Endothelial cell of umbilical vein (primary cell): ENCODE measurements at regions not wholly inside any gene's neighbourhood (a gene's known extent, or its start where the extent isn't known, plus 50 kb on each side); places are given as distances from the start of the nearest gene placed in this dataset.

Experiments used
- BruUV-seq: library from RNA; stranded (reverse); fragments of 400-500 nt; replicated peaks from 2 replicates; lab custom pipeline; 2021; lab: Mats Ljungman, UMichigan
- CTCF ChIA-PET: fragments of 300-600, 350-600 bp; sonication (Branson Sonifier 250); formaldehyde crosslinking; loops from one replicate; lab custom pipeline; 2021; ENCODE audit warnings: antibody characterized with exemption, inconsistent platforms; lab: Charles Lee
- POLR2A ChIA-PET: fragments of 300-600, 350-600 bp; sonication (Branson Sonifier 250); formaldehyde crosslinking; loops from one replicate; lab custom pipeline; 2021; ENCODE audit warnings: antibody characterized with exemption, inconsistent platforms; lab: Charles Lee
- DNase-seq: peaks from one replicate; pipeline ENCODE4 v3.0.0-alpha.2; 2011; ENCODE audit warnings: low read depth, low spot score
- FAIRE-seq: peaks from 2 replicates; lab custom pipeline; 2011; peaks lifted over from hg19 to GRCh38; lab: Jason Lieb, UNC
- H2AFZ ChIP-seq: 2 replicates; pipeline ENCODE4 v1.6.0; 2012; ENCODE audit warnings: low read depth, low read length, control low read depth, inconsistent platforms
- H3K27ac ChIP-seq: 2 replicates; pipeline ENCODE4 v1.5.1; 2011; ENCODE audit warnings: low read depth, mild to moderate bottlenecking, control low read depth, low read length, moderate library complexity; ENCODE audit not compliant: insufficient read depth
- H3K27me3 ChIP-seq, 2 experiments: 2 replicates each; pipeline versions ENCODE4 v1.6.0 to v1.6.1; 2011; ENCODE audit warnings: low read length in 2 of 2, mixed read lengths in 1 of 2; ENCODE audit not compliant: control insufficient read depth in 2 of 2, insufficient read depth in 2 of 2
- H3K36me3 ChIP-seq, 2 experiments: 2 replicates in 1 of 2; 3 replicates in 1 of 2; pipeline ENCODE4 v1.5.1; 2011; ENCODE audit warnings: low read length in 2 of 2, mild to moderate bottlenecking in 1 of 2, moderate library complexity in 1 of 2; ENCODE audit not compliant: control insufficient read depth in 2 of 2, insufficient read depth in 2 of 2; ENCODE audit errors: extremely low read depth in 1 of 2
- H3K4me1 ChIP-seq: 3 replicates; pipeline ENCODE4 v1.5.1; 2011; ENCODE audit warnings: mild to moderate bottlenecking, low read length; ENCODE audit not compliant: control insufficient read depth, insufficient read depth; ENCODE audit errors: extremely low read depth
- H3K4me2 ChIP-seq: 2 replicates; pipeline ENCODE4 v1.6.1; 2011; ENCODE audit warnings: low read length, control low read depth, mixed read lengths; ENCODE audit not compliant: insufficient read depth
- H3K4me3 ChIP-seq, 3 experiments: fragments of 200-600 bp in 1 of 3; sonication (generic), shearing (Covaris generic) in 1 of 3; replicated peaks in 1 of 3; 2 replicates each; pipeline ENCODE4 v1.5.1; 2011 to 2016; ENCODE audit warnings: control low read depth in 3 of 3, low read length in 3 of 3, mild to moderate bottlenecking in 2 of 3, inconsistent platforms in 1 of 3, low read depth in 1 of 3, moderate library complexity in 1 of 3; ENCODE audit not compliant: insufficient read depth in 1 of 3
- H3K79me2 ChIP-seq: 2 replicates; pipeline ENCODE4 v1.6.0; 2012; ENCODE audit warnings: low read length, inconsistent platforms; ENCODE audit not compliant: control insufficient read depth, insufficient read depth
- H3K9ac ChIP-seq: replicated peaks from 2 replicates; pipeline ENCODE3; 2011; ENCODE audit warnings: low read length, control low read depth; ENCODE audit not compliant: insufficient read depth; ENCODE audit errors: extremely low read depth
- H3K9me1 ChIP-seq: replicated peaks from 3 replicates; pipeline ENCODE4 v1.6.0; 2011; ENCODE audit warnings: mild to moderate bottlenecking, low read length; ENCODE audit not compliant: control insufficient read depth, insufficient read depth; ENCODE audit errors: extremely low read depth
- H3K9me3 ChIP-seq: replicated peaks from 2 replicates; pipeline ENCODE4 v1.5.1; 2012; ENCODE audit warnings: low read length, inconsistent platforms; ENCODE audit not compliant: control insufficient read depth, insufficient read depth
- H4K20me1 ChIP-seq: replicated peaks from 2 replicates; pipeline ENCODE3; 2011; ENCODE audit warnings: mild to moderate bottlenecking, low read length; ENCODE audit not compliant: control insufficient read depth, insufficient read depth; ENCODE audit errors: extremely low read depth
- GATA2 ChIP-seq: IDR thresholded peaks from 2 replicates; pipeline ENCODE4 v1.7.0; 2011; ENCODE audit warnings: low read depth, mild to moderate bottlenecking, moderate library complexity, mixed read lengths, low read length; ENCODE audit not compliant: insufficient read length, insufficient read depth
- MYC ChIP-seq: IDR thresholded peaks from one replicate; pipeline ENCODE4 v1.6.1; 2011; ENCODE audit warnings: mild to moderate bottlenecking, low read depth, low read length
- POLR2A ChIP-seq: IDR thresholded peaks from 2 replicates; pipeline ENCODE4 v1.6.1; 2012; ENCODE audit warnings: low read depth, mild to moderate bottlenecking, control low read depth, low read length
- POLR2AphosphoS5 ChIP-seq: IDR thresholded peaks from 2 replicates; pipeline ENCODE4 v1.6.1; 2012; ENCODE audit warnings: low read depth, mild to moderate bottlenecking, control low read depth, low read length, moderate library complexity; ENCODE audit not compliant: insufficient read depth
- dilution Hi-C: fragments of 300-500 bp; cut with MboI; formaldehyde crosslinking; loops from one replicate; pipeline ENCODE4 v1.15.0; 2019; ENCODE audit warnings: low sequenced_read_pairs; ENCODE audit not compliant: extremely low pct_ligation_motif_present
- intact Hi-C: fragments of 100-400 bp; cut with micrococcal nuclease; formaldehyde crosslinking; loops from one replicate; pipeline ENCODE4 v1.10.0; 2022

GRCh38 chr10:118458957-118459641 is 117.0 kb upstream of the FAM204A start:
- H3K27me3 ChIP-seq, result no peaks in the 10 kb centered on the region
- TF ChIP-seq POLR2A (no peak), GATA2 (no peak)
- no TSS peak for BruUV-seq
- ChIA-PET CTCF (interaction anchor here (0.6 to 4.3 kb wide), 32 partner anchors 8 to 1242 kb away, joined by 3 to 122 read pairs (median 4); no protein-coding TSS in a partner anchor), POLR2A (no interaction called here)
- no peaks in the 10 kb centered on the region for H3K9me1 ChIP-seq
- no peaks in the 10 kb centered on the region for H3K79me2 ChIP-seq
- H3K9me3 ChIP-seq, result no peaks in the 10 kb centered on the region
- no peak for DNase-seq
- no peaks in the 10 kb centered on the region for H4K20me1 ChIP-seq
- H2AFZ ChIP-seq, result no peak overlapping the region
- no peak overlapping the region for H3K4me3 ChIP-seq
- no peak overlapping the region for H3K4me2 ChIP-seq
- no peaks in the 10 kb centered on the region for H3K36me3 ChIP-seq
- intact Hi-C loops, result loop anchor here (1.0 to 2.0 kb wide), 3 partner anchors 105 to 963 kb away; no protein-coding TSS in a partner anchor
- H3K4me1 ChIP-seq, result no peaks in the 10 kb centered on the region
- dilution Hi-C loops, result no loop called here
- H3K9ac ChIP-seq, result no peak overlapping the region
- H3K27ac ChIP-seq, result no peak overlapping the region
- FAIRE-seq, result no peak

- intact Hi-C loops (loop anchor here (2.0 kb wide), 1 partner anchor 921 kb away; no protein-coding TSS in a partner anchor), dilution Hi-C loops (no loop called here)
- Histone ChIP-seq H3K79me2 (no peaks in the 10 kb centered on the region), H3K9me1 (no peaks in the 10 kb centered on the region), H4K20me1 (no peaks in the 10 kb centered on the region), H3K36me3 (no peaks in the 10 kb centered on the region), H3K4me2 (no peak overlapping the region), H3K9me3 (no peaks in the 10 kb centered on the region), H3K4me1 (no peaks in the 10 kb centered on the region), H3K27me3 (no peaks in the 10 kb centered on the region), H3K4me3 (no peak overlapping the region), H3K9ac (no peak overlapping the region), H2AFZ (no peak overlapping the region), H3K27ac (no peak overlapping the region)
- ChIA-PET CTCF (interaction anchor here (0.8 to 4.3 kb wide), 8 partner anchors 11 to 1241 kb away, joined by 3 to 122 read pairs (median 8); no protein-coding TSS in a partner anchor), POLR2A (no interaction called here)
- DNase-seq (no peak), FAIRE-seq (no peak)
- no peak for TF ChIP-seq POLR2A
- TF ChIP-seq MYC, result no peak
- no peak for TF ChIP-seq POLR2AphosphoS5
- no TSS peak for BruUV-seq
Measured at GRCh38 chr10:118457824-118458428, 115.8 kb upstream of the FAM204A start.
